GM12864 (cell line): ENCODE measurements at regions not wholly inside any gene's neighbourhood (a gene's known extent, or its start where the extent isn't known, plus 50 kb on each side); places are given as distances from the start of the nearest gene placed in this dataset.

ENCODE experiments used
- DNase-seq: peaks from one replicate; pipeline ENCODE4 v3.0.0-alpha.2; 2011; ENCODE audit warnings: low read depth
- H3K4me3 ChIP-seq: 2 replicates; pipeline ENCODE4 v1.5.1; 2011; ENCODE audit warnings: mild to moderate bottlenecking, low read depth, low read length, control low read depth
- TF ChIP-seq, protein P1 (sequence below): IDR thresholded peaks from 2 replicates; pipeline ENCODE4 v1.5.1; 2011; ENCODE audit warnings: low read depth, mild to moderate bottlenecking, moderate library complexity, low read length, control low read depth, inconsistent platforms; ENCODE audit errors: missing control alignments

DNA sequence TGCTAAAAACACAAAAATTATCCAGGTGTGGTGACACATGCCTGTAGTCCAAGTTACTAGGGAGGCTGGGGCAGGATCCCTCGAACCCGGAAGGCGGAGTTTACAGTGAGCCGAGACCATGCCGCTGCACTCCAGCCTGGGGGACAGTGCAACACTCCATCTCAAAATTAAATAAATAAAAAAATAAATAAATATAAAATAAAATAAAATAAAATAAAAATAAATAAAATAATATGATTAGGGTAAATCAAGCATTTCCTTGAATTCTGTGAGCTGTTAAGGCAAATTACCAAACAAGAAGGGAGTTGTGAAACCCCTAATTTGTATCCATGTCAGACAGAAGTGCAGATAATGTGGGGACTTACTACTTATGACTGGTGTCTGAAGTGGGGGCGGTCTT lies 1928.9 kb upstream of the IGFBP7 start:
- TF ChIP-seq, protein P1, sequence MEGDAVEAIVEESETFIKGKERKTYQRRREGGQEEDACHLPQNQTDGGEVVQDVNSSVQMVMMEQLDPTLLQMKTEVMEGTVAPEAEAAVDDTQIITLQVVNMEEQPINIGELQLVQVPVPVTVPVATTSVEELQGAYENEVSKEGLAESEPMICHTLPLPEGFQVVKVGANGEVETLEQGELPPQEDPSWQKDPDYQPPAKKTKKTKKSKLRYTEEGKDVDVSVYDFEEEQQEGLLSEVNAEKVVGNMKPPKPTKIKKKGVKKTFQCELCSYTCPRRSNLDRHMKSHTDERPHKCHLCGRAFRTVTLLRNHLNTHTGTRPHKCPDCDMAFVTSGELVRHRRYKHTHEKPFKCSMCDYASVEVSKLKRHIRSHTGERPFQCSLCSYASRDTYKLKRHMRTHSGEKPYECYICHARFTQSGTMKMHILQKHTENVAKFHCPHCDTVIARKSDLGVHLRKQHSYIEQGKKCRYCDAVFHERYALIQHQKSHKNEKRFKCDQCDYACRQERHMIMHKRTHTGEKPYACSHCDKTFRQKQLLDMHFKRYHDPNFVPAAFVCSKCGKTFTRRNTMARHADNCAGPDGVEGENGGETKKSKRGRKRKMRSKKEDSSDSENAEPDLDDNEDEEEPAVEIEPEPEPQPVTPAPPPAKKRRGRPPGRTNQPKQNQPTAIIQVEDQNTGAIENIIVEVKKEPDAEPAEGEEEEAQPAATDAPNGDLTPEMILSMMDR, result no peak
- no peak overlapping the region for H3K4me3 ChIP-seq

DNA sequence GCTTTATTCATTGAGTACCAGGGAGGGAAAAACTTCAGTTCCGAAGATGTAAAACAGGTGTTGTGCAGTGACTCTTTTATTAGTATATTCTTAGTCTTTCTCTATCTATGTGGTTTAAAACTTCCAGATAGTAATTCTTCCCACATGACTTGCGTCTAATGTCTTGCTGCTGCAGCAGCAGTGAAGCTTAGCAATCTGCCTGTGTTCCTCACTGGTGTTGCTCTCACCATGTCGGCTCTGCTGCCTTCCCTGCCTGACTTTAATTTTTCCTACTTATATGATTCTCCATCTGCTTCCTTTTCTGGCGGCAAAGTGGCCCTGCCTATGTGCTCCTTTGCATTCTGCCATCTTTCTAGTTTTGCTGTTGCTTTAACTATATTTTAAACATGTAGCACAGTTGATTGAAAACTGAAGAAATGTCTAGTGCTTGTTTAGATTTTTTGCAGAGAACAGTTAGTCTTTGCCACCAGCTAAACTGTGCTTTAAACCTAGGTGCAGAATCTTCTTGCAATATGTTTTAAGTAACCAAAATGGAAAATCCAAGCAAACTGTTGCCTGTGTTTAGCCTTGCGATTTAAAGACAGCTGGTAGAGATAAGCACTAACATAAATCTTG lies 1934.2 kb upstream of the IGFBP7 start:
- DNase-seq, result no peak
- TF ChIP-seq, protein P1, result no peak

More for the DNA sequence above, 1928.9 kb upstream of the IGFBP7 start:
- no peak for DNase-seq

DNA sequence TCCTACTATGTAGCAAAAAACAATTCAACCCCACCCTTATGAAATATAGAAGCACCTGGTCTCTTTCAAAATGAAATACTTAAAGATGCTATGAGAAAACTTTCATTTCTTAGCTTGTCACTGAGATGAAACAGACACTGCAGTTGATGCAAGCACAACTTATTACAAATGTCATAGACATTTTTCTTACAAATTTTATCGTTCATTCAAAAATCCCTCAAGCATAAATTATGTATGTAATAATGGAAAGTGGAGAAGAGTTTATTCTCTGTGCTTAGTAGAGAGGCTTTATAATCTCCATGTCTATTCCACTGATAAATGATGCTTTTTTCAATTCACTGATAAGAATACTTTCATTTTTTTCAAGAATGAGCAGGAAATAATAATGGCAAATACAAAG lies 1943.9 kb upstream of the IGFBP7 start:
- no peak for DNase-seq
- TF ChIP-seq, protein P1, result no peak

More for the DNA sequence above, 1934.2 kb upstream of the IGFBP7 start:
- H3K4me3 ChIP-seq, result no peak overlapping the region

DNA sequence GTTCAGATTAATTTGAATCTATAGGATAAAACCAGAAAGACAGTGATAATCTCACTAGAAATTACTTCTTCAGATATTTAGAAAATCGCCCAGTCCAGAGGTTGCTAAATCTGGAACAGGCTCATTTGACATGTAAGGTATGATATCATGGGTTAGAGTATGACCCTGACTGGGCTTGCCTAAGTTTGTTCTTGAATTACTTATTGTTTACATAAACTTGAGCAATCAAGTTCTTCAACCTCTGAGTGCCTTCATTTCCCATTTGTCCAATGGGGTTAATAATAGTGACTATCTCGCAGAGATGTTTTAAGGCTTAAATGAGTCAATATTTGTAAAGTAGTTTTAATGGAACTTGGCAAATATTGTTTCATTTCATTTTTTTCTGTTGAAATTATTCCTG lies 1947.6 kb upstream of the IGFBP7 start:
- H3K4me3 ChIP-seq, result no peak overlapping the region
- TF ChIP-seq, protein P1, result no peak
- no peak for DNase-seq

More for the DNA sequence above, 1943.9 kb upstream of the IGFBP7 start:
- H3K4me3 ChIP-seq, result no peak overlapping the region

DNA sequence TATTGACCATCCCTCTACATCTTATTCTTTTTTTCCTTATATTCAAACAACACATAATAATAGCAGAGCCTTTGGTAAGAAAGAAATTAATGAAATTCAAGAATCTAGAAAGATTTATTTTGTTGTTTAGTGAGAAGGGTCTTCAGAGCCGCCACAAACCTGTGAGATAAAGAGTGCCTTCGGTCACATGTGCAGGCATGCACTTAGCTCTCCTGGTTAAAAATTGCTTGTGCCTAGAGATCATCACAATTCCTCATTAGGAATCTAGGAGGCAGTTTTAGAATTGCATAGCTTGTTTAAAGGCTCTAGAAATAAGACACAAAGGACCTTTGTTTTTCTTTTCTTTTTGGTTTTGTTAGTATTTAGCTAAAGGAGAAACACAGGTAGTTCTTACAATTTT lies 1948.4 kb upstream of the IGFBP7 start:
- no peak for DNase-seq
- TF ChIP-seq, protein P1, result no peak
- H3K4me3 ChIP-seq, result no peak overlapping the region

DNA sequence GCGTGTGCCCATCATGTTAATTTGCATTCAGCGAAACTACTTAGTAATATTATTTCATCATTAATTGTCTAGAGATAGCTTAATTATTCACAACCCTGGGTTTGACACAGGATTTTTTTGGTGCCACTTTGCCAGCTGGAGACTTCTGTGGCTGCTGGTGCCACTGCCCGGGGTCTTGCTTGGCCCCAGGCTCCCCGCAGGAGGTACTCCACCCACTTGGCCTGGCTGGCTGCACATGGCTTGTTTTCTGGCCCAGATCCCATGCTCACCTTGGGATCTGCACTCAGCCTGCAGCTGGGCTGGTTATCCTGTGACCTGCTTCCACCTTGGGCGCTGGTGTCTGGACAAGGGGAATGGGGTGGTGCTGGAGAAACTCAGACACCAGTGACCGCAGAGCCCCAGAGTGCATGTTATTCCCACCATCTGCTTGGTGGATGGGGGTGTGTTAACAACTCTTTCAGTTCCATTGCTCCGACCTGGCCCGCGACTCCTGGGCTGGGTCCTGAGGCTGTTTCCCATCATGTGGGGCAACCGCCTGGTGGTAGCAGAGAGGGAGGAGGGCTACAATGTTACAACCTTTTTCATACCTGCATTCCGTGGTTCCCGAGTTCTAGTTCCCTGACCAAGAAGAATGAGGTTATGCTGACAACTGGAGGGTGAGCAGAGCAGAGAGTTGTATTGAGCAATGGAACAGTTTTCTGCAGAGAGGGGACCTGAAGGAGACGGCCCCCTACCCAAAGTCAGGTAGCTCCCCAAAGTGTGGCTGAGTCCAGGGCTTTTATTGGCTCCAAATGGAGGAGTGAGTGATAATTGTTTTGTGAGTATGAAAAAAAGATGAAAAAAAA lies 1950.0 kb upstream of the IGFBP7 start:
- H3K4me3 ChIP-seq, result no peak overlapping the region
- no peak for DNase-seq
- TF ChIP-seq, protein P1, result no peak

DNA sequence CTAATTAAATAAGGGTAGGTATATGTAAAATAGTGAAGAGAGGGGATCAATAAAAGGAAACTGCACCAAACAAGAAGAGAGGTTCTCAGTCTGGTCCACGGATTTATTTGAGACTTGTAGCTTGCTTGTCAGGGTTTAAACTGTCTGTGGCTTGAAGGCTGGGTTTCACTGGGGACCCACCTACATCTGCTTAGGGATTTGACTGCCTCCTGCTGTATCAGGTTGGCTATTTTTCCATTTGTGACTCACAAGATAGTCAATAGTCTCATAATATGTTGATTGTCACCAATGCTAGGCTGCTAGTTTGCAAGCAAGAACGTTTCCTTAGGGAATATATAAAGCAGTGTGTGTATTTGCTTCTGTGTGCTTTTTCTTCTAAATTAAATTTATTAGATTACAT lies 1950.7 kb upstream of the IGFBP7 start:
- TF ChIP-seq, protein P1, result no peak
- H3K4me3 ChIP-seq, result no peak overlapping the region
- no peak for DNase-seq
